Osteoblast (primary cell): ENCODE measurements at regions not wholly inside any gene's neighbourhood (a gene's known extent, or its start where the extent isn't known, plus 50 kb on each side); places are given as distances from the start of the nearest gene placed in this dataset.
A peak's percentile ranks its signal among the peaks of the same experiment; 100 is the strongest.

Experiments
- DNase-seq: peaks from one replicate; pipeline ENCODE4 v3.0.0; 2011; ENCODE audit warnings: low spot score, mixed read lengths; ENCODE audit not compliant: insufficient read length; ENCODE audit errors: missing footprints
- H2AFZ ChIP-seq: 2 replicates; pipeline ENCODE4 v1.6.0; 2011; ENCODE audit warnings: mild to moderate bottlenecking, low read length
- H3K27ac ChIP-seq: 2 replicates; pipeline ENCODE4 v1.5.1; 2011; ENCODE audit warnings: mild to moderate bottlenecking, low read depth, low read length, moderate library complexity
- H3K27me3 ChIP-seq: 2 replicates; pipeline ENCODE4 v1.6.0; 2012; ENCODE audit warnings: mild to moderate bottlenecking, control low read depth, inconsistent platforms, low read length, moderate library complexity; ENCODE audit not compliant: insufficient read depth
- H3K36me3 ChIP-seq: 2 replicates; pipeline ENCODE4 v1.5.1; 2011; ENCODE audit warnings: mild to moderate bottlenecking, low read length, control low read depth, moderate library complexity; ENCODE audit not compliant: insufficient read depth
- H3K4me1 ChIP-seq: 2 replicates; pipeline ENCODE4 v1.5.1; 2011; ENCODE audit warnings: mild to moderate bottlenecking, low read length, control low read depth, moderate library complexity; ENCODE audit not compliant: insufficient read depth
- H3K4me2 ChIP-seq: 2 replicates; pipeline ENCODE4 v1.6.0; 2011; ENCODE audit warnings: mild to moderate bottlenecking, low read length; ENCODE audit not compliant: insufficient read depth
- H3K4me3 ChIP-seq: fragments of 200-600 bp; sonication (generic); 3 replicates; pipeline ENCODE4 v1.5.1; 2012; ENCODE audit warnings: mild to moderate bottlenecking, low read length, inconsistent platforms; ENCODE audit not compliant: insufficient read depth
- H3K79me2 ChIP-seq: 2 replicates; pipeline ENCODE4 v1.6.0; 2012; ENCODE audit warnings: mild to moderate bottlenecking, low read length, control low read depth, inconsistent platforms; ENCODE audit not compliant: insufficient read depth
- H3K9me3 ChIP-seq: 2 replicates; pipeline ENCODE4 v1.5.1; 2011; ENCODE audit warnings: low read depth, low read length, control low read depth
- H4K20me1 ChIP-seq: 2 replicates; pipeline ENCODE4 v1.6.0; 2012; ENCODE audit warnings: mild to moderate bottlenecking, low read length, control low read depth; ENCODE audit not compliant: insufficient read depth
- TF ChIP-seq, protein P1 (sequence below): IDR thresholded peaks from 2 replicates; pipeline ENCODE4 v1.5.1; 2011; ENCODE audit warnings: mild to moderate bottlenecking, low read depth, low read length, moderate library complexity; ENCODE audit errors: extremely low read depth

DNA sequence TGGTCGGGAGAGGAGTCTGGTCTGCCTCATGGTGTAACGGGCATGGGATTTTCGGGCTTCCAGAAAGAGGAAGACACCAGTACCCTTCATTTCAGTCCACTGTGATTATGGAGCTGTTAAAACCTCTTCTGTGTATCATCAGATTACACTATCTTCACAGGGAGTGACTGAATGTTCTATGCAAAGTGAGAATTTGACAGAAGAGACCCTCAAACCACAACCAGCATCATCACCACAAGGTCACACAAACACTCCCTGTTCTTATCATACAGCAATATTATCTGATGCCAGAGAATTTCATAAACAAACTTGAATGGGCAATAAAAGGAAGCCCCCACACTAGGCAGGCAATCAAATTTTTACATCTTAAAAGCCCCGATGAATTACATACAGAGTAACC lies 164.2 kb downstream of the PDGFRA start:
- no peak for DNase-seq
- no peaks in the 10 kb centered on the region for H3K79me2 ChIP-seq
- H2AFZ ChIP-seq: no peak overlapping the region
- H3K4me3 ChIP-seq: no peak overlapping the region
- H4K20me1 ChIP-seq: no peaks in the 10 kb centered on the region
- H3K4me2 ChIP-seq: no peak overlapping the region
- TF ChIP-seq, protein P1, sequence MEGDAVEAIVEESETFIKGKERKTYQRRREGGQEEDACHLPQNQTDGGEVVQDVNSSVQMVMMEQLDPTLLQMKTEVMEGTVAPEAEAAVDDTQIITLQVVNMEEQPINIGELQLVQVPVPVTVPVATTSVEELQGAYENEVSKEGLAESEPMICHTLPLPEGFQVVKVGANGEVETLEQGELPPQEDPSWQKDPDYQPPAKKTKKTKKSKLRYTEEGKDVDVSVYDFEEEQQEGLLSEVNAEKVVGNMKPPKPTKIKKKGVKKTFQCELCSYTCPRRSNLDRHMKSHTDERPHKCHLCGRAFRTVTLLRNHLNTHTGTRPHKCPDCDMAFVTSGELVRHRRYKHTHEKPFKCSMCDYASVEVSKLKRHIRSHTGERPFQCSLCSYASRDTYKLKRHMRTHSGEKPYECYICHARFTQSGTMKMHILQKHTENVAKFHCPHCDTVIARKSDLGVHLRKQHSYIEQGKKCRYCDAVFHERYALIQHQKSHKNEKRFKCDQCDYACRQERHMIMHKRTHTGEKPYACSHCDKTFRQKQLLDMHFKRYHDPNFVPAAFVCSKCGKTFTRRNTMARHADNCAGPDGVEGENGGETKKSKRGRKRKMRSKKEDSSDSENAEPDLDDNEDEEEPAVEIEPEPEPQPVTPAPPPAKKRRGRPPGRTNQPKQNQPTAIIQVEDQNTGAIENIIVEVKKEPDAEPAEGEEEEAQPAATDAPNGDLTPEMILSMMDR: no peak
- H3K4me1 ChIP-seq: no peaks in the 10 kb centered on the region
- H3K27me3 ChIP-seq: peaks cover 3% of the 10 kb centered on the region
- H3K9me3 ChIP-seq: no peaks in the 10 kb centered on the region
- no peaks in the 10 kb centered on the region for H3K36me3 ChIP-seq
- no peak overlapping the region for H3K27ac ChIP-seq

DNA sequence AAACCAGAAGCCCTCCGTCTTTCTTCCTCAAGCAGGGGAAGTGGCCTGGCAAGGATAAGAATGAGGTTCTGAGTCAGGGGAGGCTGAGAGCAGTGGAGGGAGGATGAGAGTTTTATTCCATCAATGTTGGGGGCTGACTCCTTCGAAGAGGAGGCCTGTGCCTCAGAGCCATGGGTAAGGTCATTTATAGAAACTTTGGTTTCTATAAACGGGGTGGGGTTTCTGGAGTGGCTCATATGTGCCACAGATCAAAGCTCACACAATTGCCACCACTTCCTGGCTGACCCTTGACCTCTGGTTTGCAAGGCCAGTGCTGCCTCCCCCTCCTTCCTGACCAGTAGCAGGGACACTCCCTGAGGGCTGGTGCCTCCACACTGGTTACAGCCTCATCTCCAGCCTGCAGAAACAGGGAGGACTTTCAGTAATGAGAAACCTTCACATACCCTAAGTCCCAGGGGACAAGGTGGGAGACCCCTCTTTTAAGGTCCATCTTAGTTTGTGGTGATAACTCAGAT lies 166.0 kb downstream of the PDGFRA start:
- Histone ChIP-seq H3K4me3 (no peak overlapping the region), H3K27ac (no peak overlapping the region), H3K4me2 (no peak overlapping the region), H3K36me3 (no peaks in the 10 kb centered on the region), H3K79me2 (no peaks in the 10 kb centered on the region), H4K20me1 (no peaks in the 10 kb centered on the region), H3K4me1 (no peaks in the 10 kb centered on the region), H2AFZ (no peak overlapping the region), H3K9me3 (no peaks in the 10 kb centered on the region), H3K27me3 (peaks cover 3% of the 10 kb centered on the region)
- TF ChIP-seq, protein P1: no peak
- no peak for DNase-seq

DNA sequence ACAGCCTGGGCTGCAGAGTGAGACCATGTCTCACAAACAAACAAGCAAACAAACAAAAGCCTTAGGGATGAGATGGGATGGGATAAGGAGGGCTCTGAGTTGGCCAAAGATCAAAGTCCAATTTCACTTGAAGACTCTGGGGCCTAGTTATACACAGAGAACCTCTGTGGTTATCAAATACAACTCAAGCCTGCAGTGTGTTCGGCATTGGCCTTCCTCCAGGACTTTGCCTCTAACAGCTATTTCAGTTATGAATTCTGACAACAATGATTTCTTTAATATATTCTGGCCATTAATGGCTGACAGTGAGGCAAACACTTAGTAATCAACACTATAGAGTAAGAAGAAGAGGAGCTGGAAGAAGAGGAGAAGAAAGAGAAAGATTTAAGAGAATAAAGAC lies 171.1 kb downstream of the PDGFRA start:
- Histone ChIP-seq H3K4me1 (no peaks in the 10 kb centered on the region), H3K9me3 (no peaks in the 10 kb centered on the region), H3K27me3 (no peaks in the 10 kb centered on the region), H4K20me1 (no peaks in the 10 kb centered on the region), H3K27ac (no peak overlapping the region), H3K79me2 (no peaks in the 10 kb centered on the region), H2AFZ (no peak overlapping the region), H3K4me3 (no peak overlapping the region), H3K4me2 (no peak overlapping the region), H3K36me3 (no peaks in the 10 kb centered on the region)
- DNase-seq: no peak
- TF ChIP-seq, protein P1: no peak

GRCh38 chr4:54400802-54401201 lies 171.7 kb downstream of the PDGFRA start:
- H3K4me3 ChIP-seq: no peak overlapping the region
- no peaks in the 10 kb centered on the region for H3K79me2 ChIP-seq
- DNase-seq: peak; percentile 30
- H4K20me1 ChIP-seq: no peaks in the 10 kb centered on the region
- TF ChIP-seq, protein P1: no peak
- no peaks in the 10 kb centered on the region for H3K27me3 ChIP-seq
- no peaks in the 10 kb centered on the region for H3K36me3 ChIP-seq
- no peak overlapping the region for H3K27ac ChIP-seq
- H3K9me3 ChIP-seq: no peaks in the 10 kb centered on the region
- H3K4me2 ChIP-seq: no peak overlapping the region
- H2AFZ ChIP-seq: peak overlapping the region; percentile 82
- H3K4me1 ChIP-seq: no peaks in the 10 kb centered on the region
